ENCODE measurements at regions not wholly inside any gene's neighbourhood (a gene's known extent, or its start where the extent isn't known, plus 50 kb on each side); places are given as distances from the start of the nearest gene placed in this dataset.

DNA sequence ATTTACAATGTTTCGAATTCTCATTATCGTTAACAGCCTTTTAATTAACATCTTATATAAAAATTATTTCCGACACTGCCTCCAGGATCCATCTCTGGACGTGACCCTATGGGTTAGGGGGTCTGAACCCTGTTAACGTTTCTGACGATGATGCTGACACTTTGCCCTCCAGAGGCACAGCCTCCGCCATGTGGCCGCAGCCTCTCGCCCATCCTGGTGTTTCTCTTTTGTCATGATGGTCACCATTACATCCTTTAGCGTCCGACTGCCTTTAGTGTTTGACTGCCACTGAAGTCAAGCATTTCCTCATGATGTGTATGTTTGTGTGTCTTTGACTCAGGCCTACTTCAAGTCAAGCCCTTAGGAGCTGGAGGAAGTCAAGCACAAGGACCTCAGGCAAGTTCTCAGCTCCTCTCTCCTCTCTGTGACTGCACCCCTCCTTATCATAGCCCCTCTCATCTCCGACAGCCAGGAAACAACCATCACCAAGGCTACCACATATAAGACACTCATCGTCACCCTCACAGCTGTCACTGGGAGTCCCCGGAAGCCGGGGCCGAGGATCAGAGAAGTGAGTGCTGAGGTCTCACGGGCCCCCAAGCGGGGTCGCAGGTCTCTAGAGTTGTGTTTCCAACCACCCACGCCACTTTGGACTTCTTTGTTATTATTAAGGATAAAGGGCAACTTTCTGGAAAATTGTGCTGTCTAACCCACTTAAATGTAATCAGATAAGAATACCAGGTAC, 96.1 kb upstream of the PPP2R2D start:
- no peak for DNase-seq

DNA sequence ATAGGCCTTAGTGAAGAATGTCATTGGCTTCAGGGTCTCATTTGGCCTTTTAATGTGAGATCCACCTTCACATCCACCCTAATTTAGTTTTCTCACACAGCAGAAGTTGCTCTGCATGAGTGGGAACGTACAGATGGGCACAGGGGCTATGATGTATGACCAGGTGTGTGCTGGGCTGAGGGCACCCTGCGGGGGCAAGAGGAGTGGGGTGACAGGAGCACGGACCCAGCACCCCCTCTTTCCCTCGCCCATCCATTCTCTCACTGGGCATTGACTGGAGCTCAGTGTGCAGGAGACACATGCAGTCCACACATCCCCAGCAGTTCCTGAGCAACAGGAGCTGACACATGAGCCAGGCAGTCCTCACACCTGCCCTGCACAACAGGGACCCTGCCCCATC, 95.1 kb upstream of the PPP2R2D start:
- no peak for DNase-seq

- no peak for DNase-seq
Observed at GRCh38 chr10:131806146-131806545, 94.7 kb upstream of the PPP2R2D start.

GRCh38 chr10:131806646-131807317, 94.0 kb upstream of the PPP2R2D start:
- DNase-seq = no peak

DNA sequence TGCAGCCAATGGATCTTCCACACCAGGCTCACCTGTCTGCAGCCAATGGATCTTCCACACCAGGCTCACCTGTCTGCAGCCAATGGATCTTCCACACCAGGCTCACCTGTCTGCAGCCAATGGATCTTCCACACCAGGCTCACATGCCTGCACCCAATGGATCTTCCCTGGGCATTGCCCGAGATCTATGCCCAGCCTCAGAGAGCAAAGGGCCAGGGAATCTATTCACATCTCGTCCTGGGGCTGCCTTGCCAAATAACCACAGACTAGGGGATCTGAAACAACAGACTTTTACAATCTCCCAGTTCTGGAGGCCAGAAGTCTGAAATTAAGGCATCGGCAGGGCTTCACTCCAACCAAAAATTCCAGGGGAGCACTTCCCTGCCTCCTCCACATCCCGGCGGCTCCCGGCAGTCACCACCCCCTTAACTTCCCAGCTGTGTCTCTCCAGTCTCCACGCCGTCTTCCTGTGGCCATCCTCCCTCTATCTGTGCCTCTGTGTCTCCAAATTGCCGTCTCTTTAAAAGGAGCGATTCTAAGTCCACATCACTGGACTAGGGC, 92.4 kb upstream of the PPP2R2D start:
- DNase-seq = no peak

DNA sequence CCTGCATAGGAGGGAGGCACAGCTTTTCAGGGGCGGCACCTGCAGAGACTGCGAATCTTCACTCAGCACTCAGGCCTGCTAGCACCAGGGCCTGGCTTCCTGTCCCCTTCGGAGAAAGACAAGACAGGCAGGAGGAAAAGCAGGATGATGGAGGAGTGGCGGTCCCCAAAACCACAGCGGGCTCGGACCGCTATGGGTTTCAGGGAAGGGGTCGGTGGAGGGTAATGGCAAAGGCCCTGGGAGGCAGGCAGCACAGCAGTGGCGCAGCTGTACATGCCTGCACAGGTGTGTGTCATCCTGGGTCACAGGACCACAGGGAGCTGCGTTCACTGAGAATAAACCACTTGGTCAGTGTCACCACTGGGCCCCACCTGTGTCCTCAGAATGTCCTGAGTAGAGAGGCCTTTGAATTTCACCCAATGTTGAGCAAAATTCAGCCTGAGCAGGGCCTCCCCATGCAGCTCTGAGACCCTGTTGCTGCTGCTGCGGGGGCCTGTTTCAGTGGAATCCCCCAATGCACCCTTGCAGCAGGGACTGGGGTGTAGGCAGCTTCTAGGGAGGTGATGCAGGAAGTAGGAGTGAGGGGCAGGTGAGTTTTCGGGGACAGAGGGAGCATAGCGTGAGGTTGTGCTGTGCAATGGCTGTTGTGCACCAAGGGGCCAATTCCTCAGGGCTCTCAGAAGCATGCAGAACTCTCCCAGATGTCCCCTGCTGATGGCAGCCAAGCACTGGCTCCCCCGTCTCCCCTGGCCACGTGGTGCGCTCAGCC, 90.6 kb upstream of the PPP2R2D start:
- no peak for DNase-seq

DNA sequence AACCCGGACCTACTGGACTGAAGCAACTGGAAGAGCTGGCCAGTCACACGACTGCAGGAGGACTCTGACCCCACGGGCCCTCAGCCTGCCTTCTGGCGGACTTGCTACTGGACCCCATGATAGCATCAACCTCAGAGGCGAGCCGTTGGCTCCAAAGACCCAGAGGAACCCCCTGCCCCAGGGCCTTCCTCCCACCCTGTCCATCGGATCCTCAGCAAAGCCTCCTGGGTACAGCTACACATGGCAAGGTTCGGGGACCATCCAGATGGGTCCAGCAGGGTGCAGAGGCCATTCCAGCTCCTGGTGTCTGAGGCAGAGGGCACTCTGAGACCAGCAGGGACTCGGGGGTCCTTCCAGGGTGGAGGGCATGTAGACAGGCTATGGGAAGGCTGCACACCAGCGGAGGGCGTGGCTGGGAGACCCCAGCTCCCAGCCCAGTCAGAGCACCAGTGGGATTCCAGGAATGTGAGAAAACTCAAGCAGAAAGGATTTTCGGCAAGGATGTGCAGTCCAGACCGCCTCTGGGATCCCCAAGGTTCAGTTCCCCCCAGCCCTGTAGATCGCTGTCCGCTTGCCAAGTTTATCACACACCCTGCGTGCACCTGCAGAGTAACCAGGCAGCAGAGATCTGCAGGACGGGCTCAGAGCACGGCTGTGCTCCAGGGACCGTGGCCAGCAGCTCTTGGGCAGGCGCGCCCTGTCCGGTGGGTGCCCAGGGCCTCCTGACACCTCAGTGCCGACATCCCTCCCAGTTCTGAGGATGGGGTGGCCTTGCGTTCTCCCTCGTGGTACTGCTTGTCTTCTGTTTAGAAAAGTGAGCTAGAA, 89.8 kb upstream of the PPP2R2D start:
- DNase-seq = no peak

DNA sequence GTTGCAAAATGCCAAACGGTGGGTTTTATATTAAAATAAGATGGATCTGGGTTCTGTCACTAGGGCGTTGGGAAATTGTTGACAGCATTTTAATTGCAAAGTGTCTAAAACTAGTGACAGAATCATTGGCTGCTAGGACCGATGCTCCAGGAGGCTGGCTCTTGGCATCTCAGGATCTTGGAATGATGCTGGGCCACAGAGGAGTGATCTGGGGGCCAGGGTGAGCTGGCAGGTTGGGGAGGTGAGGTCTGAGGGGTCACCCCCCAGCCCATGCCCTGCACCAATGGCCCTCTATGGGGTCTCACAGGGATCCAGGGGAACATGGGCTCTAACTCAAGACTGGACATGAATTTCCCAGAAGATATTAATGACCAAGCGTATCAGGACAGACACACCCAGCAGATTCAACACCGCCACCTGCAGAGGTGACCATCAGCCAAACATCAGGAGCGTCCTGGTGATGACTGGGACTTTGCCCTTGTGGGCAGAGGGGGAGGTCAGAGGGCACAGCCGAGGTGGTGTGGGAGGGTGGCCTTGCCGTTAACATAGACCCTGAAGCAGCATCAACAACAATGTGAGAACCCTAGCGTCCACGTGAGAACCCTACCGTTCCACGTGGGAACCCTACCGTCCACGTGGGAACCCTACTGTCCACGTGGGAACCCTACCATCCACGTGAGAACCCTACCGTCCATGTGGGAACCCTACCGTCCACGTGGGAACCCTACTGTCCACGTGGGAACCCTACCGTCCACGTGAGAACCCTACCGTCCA, 89.0 kb upstream of the PPP2R2D start:
- no peak for DNase-seq

GRCh38 chr10:131812736-131813604, 87.8 kb upstream of the PPP2R2D start:
- no peak for DNase-seq

- no peak for DNase-seq
Observed at GRCh38 chr10:131814567-131815265, 86.1 kb upstream of the PPP2R2D start.

DNA sequence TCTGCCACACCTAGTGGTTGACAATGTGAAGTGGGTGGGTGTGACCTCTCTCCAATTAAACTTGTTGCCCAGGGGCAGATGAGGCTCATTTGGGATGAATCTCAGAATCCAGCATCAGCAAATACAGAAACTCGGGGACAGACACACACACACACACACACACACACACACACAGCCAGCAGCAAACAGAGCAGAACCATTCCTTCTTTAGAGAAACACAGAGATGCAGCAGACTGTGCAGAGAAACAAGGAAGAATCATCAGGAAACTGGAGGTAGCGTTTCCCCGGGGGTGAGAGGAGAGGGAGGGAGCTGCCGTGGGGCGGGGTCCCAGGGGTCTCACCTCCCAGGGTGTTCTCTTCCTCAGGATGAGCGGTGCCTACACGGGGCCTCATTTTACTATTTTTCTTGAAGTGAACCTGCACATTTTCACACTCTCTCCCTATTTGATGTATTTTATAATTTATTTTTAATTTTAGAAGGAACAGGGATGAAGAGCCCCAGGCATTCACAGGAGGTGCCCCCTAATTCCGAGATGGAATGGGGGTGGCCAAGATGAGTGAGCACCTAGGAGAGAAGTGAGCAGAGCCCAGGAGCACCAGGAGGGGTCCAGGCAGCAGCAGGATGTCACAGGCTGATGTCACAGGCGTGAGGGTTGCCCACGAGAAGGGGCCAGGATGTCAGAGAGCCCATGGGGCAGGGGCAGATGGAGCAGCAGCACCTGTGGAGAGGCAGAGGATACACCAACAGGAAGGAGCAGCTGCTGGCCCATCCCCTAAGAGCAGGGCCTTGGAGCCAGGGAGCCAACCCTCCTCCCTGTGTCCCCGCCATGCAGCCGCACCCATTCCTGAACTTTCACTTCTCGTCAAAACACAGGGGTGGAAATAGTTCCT, 85.3 kb upstream of the PPP2R2D start:
- no peak for DNase-seq

GRCh38 chr10:131816157-131816775, 84.5 kb upstream of the PPP2R2D start:
- DNase-seq = no peak

DNA sequence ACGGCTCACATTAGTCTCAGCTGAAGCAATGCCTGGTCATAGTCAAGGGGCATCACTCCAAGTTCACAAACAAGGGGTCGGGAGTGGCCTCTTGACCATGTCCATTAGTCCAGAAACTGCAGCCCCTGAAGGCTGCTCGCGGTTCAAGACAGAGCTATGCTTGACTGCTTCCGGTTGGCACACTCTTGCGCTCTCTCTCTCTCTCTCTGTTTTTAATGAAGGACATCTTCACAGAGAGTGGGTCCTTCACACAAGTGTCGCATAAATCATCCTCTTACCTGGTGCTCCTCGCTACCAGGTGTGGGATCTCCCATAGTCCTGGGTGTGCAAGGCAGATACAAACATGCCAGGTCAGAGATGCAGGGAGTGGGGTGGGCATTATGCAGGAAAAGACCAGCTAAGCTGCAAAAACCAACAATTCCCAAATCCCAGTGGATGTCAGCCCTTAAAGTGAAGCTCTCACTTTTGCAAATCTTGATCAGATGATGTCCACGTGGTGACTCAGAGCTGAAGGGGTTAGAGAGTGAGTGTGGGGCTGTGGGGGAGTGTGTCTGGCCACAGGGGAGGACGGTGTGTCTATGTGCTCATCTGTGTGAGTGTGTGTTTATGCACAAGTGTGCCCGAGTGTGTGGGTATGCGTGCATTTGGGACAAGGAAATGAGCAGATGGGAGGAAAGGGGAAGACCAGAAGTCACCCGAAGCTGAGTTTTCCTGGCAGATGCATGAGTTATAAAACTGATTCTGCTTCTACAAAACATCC, 83.7 kb upstream of the PPP2R2D start:
- DNase-seq = no peak

- DNase-seq = no peak
Observed at GRCh38 chr10:131817866-131818509, 82.8 kb upstream of the PPP2R2D start.

DNA sequence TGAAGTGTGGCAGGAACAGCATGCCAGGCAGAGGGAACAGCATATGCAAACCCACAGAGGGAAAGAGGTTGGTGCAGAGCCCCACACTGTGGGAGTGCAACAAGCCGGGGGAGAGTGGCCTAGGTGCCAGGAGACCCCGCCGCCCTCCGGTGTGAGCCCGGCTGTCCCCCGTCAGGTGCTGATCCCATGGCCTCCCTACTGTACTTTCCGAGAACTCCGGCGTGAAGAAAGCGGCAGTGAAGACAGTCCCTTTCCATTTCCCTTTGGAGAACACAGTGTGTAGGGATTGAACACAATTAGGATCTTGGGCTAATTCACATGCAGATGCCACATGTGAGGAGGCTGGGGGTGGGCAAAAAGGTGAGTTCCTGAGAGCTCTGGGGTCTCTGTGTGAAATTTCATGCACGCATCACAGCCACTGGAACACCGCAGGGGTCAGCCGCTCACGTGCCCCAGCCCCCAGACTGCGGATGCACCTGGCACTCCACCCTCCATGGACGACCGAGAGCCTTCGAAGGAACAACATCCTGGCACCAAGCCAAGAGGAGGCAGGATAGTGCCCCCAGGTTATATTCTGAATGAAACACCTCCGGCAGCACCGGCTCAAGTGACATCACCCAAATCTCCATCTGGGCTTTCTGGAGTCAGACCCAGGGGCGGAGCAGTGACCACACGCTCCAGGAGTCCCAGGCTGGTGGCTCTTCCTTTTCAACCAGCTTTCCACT, 82.1 kb upstream of the PPP2R2D start:
- no peak for DNase-seq
